GM12872 (cell line): ENCODE measurements at regions not wholly inside any gene's neighbourhood (a gene's known extent, or its start where the extent isn't known, plus 50 kb on each side); places are given as distances from the start of the nearest gene placed in this dataset.

Experiments used
- TF ChIP-seq, protein P1 (sequence below): IDR thresholded peaks from 3 replicates; pipeline ENCODE4 v1.5.1; 2011; ENCODE audit warnings: low read depth, mild to moderate bottlenecking, low read length, moderate library complexity; ENCODE audit not compliant: insufficient read depth

DNA sequence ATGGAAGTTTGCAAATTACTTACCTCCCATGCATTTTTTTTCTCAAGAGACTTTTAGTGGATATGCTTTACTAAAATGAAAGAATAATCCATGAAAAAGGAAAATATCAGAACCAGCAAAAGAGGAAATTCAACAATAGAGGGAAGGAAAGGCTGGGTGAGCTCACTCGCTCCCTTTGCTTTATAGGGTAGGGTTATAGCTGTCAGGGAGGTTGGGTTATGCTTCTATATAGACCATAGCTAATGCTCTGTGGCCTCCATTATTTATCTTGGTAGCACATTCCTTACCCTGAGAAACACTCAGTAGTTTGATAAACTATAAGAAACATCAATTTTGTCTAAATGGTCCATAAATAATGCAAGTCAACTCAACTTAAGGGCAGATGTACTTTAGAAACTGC lies 215.9 kb upstream of the FAR2 start:
- TF ChIP-seq, protein P1, sequence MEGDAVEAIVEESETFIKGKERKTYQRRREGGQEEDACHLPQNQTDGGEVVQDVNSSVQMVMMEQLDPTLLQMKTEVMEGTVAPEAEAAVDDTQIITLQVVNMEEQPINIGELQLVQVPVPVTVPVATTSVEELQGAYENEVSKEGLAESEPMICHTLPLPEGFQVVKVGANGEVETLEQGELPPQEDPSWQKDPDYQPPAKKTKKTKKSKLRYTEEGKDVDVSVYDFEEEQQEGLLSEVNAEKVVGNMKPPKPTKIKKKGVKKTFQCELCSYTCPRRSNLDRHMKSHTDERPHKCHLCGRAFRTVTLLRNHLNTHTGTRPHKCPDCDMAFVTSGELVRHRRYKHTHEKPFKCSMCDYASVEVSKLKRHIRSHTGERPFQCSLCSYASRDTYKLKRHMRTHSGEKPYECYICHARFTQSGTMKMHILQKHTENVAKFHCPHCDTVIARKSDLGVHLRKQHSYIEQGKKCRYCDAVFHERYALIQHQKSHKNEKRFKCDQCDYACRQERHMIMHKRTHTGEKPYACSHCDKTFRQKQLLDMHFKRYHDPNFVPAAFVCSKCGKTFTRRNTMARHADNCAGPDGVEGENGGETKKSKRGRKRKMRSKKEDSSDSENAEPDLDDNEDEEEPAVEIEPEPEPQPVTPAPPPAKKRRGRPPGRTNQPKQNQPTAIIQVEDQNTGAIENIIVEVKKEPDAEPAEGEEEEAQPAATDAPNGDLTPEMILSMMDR = no peak

GRCh38 chr12:28933864-28934527 lies 215.1 kb upstream of the FAR2 start:
- TF ChIP-seq, protein P1 = no peak

DNA sequence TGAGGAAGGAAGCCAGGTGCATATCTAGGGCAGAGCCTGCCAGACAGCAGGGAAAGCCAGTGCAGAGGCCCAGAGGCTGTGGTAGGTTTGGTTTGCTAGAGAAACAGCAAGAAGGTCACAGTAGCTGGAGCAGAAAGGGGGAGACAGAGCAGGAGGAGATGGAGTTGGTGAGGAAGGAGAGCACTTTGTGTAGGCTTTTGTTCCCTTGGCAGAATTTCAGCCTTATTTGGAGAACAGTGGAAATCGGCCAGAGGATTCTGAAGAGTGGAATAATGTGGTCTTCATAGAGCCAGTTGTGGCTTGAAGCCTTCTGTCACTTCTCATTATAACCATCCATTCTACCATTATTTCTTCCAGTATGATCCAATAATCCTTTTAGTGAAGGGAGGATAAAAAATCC lies 212.9 kb upstream of the FAR2 start:
- TF ChIP-seq, protein P1 = no peak

- TF ChIP-seq, protein P1 = no peak
Measured at GRCh38 chr12:28936711-28937110, 212.4 kb upstream of the FAR2 start.

GRCh38 chr12:28937196-28937595 lies 211.9 kb upstream of the FAR2 start:
- TF ChIP-seq, protein P1 = no peak

- TF ChIP-seq, protein P1 = no peak
Measured at GRCh38 chr12:28938056-28938455, 211.0 kb upstream of the FAR2 start.

DNA sequence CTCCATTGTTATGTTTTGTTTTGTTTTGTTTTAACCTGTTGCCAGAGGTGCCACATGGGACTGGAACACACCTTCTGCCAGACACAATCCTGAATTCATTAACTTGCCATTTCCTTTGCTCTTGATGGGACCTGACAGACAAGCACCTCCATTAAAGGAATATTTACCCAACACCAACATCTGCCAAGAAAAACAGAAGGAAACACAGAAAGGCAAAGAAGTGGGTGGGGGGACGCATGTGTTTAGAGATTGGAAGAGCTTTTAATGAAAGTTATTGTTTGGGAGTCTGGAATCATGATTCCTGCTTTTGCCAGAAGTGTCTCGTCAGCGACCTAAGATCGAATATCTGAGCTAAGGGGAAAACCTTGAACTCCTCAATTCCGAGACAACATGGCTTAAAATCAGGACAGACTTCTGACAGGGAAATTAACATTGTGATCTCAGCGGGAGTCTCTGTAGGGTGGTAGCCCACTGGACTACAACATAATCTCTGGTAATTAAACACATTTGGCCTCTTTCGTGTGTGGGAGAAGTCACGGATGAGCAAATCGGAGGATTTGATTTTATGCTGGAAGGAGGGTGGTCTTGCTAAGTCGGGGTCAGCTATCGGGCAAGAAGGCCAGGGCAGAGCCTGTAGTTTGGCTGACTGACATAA lies 210.4 kb upstream of the FAR2 start:
- TF ChIP-seq, protein P1 = no peak
